OCI-LY3 (cell line): ENCODE measurements at regions not wholly inside any gene's neighbourhood (a gene's known extent, or its start where the extent isn't known, plus 50 kb on each side); places are given as distances from the start of the nearest gene placed in this dataset.

Experiments
- H2AFZ ChIP-seq: fragments of 200-600, 300-600 bp; shearing (Covaris generic); 2 replicates; pipeline ENCODE4 v1.6.0; 2014; ENCODE audit warnings: antibody characterized with exemption, low read depth, low read length
- H3K27ac ChIP-seq: fragments of 200-600, 300-600 bp; sonication (generic); 2 replicates; pipeline ENCODE4 v1.5.1; 2014; ENCODE audit warnings: mild to moderate bottlenecking, low read length, moderate library complexity, mixed read lengths
- H3K27me3 ChIP-seq: fragments of 200-600, 300-600 bp; sonication (generic); 2 replicates; pipeline ENCODE4 v1.6.1; 2014; ENCODE audit warnings: low read depth, low read length, mixed read lengths
- H3K36me3 ChIP-seq: fragments of 200-600, 300-600 bp; sonication (generic); replicated peaks from 2 replicates; pipeline ENCODE3; 2014; ENCODE audit warnings: low read depth, low read length, mixed read lengths
- H3K4me1 ChIP-seq: fragments of 300-600, 200-600 bp; sonication (generic); 2 replicates; pipeline ENCODE4 v1.6.1; 2014; ENCODE audit warnings: low read length, mixed read lengths
- H3K4me2 ChIP-seq: fragments of 200-600, 300-600 bp; sonication (generic); 2 replicates; pipeline ENCODE4 v1.6.1; 2014; ENCODE audit warnings: low read length, mixed read lengths
- H3K4me3 ChIP-seq: fragments of 300-600, 200-600 bp; sonication (generic); 2 replicates; pipeline ENCODE4 v1.5.1; 2014; ENCODE audit warnings: antibody characterized with exemption, mild to moderate bottlenecking, low read length, moderate library complexity
- H3K79me2 ChIP-seq: fragments of 300-600, 200-600 bp; shearing (Covaris generic); 2 replicates; pipeline ENCODE4 v1.6.1; 2014; ENCODE audit warnings: mild to moderate bottlenecking, low read length, mixed read lengths
- H3K9ac ChIP-seq: fragments of 300-600, 200-600 bp; shearing (Covaris generic); 2 replicates; pipeline ENCODE4 v1.6.0; 2014; ENCODE audit warnings: mild to moderate bottlenecking, low read length, moderate library complexity
- H3K9me3 ChIP-seq: fragments of 200-600, 300-600 bp; shearing (Covaris generic); 2 replicates; pipeline ENCODE4 v1.6.1; 2014; ENCODE audit warnings: low read length, mixed read lengths; ENCODE audit not compliant: insufficient read depth
- H4K20me1 ChIP-seq: fragments of 200-600, 300-600 bp; sonication (generic); 2 replicates; pipeline ENCODE4 v1.6.1; 2016; ENCODE audit warnings: low read length, mixed read lengths; ENCODE audit not compliant: insufficient read depth
- CTCF ChIP-seq: fragments of 200-600, 300-600 bp; sonication (generic); IDR thresholded peaks from 2 replicates; pipeline ENCODE4 v1.5.1; 2014; ENCODE audit warnings: antibody characterized with exemption, low read length, low read depth
- EZH2phosphoT487 ChIP-seq: fragments of 200-600 bp; shearing (Covaris generic); IDR thresholded peaks from 2 replicates; pipeline ENCODE4 v1.6.1; 2018; ENCODE audit warnings: antibody characterized with exemption, mixed run types, low read depth

DNA sequence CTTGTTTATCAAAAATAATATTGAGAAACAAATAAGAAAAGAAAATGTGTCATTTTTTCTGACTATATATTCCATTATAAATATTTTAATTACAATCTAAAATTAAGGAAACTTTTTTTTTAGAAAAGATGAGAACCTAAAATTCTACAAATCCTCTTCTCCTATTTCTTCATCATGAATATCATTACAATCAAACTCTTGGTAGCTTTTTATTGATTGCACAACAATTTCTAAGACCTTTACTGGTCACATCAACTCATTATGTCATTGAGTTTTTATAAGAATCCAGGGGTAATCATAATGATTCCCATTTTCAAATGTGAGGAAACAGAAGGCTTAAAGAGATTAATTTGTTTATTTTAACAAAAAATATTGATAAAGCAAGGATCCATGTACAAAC lies 841.0 kb downstream of the FRK start:
- Histone ChIP-seq H3K27me3 (no peaks in the 10 kb centered on the region), H3K36me3 (no peaks in the 10 kb centered on the region), H2AFZ (no peak overlapping the region), H4K20me1 (no peaks in the 10 kb centered on the region), H3K4me1 (no peaks in the 10 kb centered on the region), H3K4me2 (no peak overlapping the region), H3K27ac (no peak overlapping the region), H3K9ac (no peak overlapping the region), H3K4me3 (no peak overlapping the region), H3K79me2 (no peaks in the 10 kb centered on the region), H3K9me3 (no peaks in the 10 kb centered on the region)
- TF ChIP-seq CTCF (no peak), EZH2phosphoT487 (no peak)

DNA sequence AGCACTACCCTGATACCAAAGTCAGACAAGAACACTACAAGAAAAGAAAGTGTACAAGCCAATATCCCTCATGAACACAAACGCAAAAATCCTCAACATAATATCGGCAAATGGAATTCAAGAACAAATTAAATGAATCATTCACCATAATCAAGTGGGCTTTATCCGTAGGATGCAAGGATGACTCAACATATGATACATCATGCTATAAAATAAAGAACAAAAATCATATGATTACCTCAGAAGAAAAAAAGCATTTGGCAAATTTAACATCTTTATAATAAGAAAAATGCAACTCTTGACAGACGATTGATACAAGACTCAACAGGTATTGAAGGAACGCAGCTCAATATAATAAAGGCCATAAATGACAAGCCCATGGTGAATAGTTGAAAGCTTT lies 843.9 kb downstream of the FRK start:
- no peaks in the 10 kb centered on the region for H3K9me3 ChIP-seq
- no peaks in the 10 kb centered on the region for H3K27me3 ChIP-seq

DNA sequence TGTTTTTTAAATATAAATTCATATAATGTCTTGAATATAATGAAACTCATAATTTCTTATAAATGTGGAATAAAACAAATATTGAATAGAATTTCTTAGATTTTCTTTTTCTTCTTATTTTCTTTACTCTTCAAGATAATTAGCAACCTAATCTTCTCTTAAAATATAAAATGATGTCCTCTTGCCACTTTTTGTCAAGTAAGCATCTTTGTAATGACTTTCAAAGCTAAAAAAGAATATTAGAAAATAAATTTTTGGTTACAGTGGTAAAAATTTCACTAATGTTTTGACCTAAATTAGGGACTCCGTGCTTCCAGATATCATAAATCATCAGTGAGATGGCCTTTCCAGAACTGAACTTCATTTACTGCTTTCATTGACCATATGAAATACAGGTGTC lies 846.4 kb downstream of the FRK start:
- Histone ChIP-seq H3K79me2 (no peaks in the 10 kb centered on the region), H3K27me3 (no peaks in the 10 kb centered on the region), H3K36me3 (no peaks in the 10 kb centered on the region), H3K4me3 (no peak overlapping the region), H4K20me1 (no peaks in the 10 kb centered on the region), H3K4me1 (no peaks in the 10 kb centered on the region), H3K27ac (no peak overlapping the region), H3K9ac (no peak overlapping the region), H2AFZ (no peak overlapping the region), H3K9me3 (no peaks in the 10 kb centered on the region), H3K4me2 (no peak overlapping the region)
- no peak for TF ChIP-seq CTCF
- TF ChIP-seq EZH2phosphoT487, result no peak

More for the DNA sequence above, 843.9 kb downstream of the FRK start:
- no peaks in the 10 kb centered on the region for H4K20me1 ChIP-seq
- no peaks in the 10 kb centered on the region for H3K4me1 ChIP-seq
- H2AFZ ChIP-seq, result no peak overlapping the region
- no peak overlapping the region for H3K27ac ChIP-seq
- no peaks in the 10 kb centered on the region for H3K79me2 ChIP-seq
- H3K4me2 ChIP-seq, result no peak overlapping the region
- H3K9ac ChIP-seq, result no peak overlapping the region
- no peaks in the 10 kb centered on the region for H3K36me3 ChIP-seq
- no peak overlapping the region for H3K4me3 ChIP-seq
- no peak for TF ChIP-seq CTCF
- no peak for TF ChIP-seq EZH2phosphoT487

DNA sequence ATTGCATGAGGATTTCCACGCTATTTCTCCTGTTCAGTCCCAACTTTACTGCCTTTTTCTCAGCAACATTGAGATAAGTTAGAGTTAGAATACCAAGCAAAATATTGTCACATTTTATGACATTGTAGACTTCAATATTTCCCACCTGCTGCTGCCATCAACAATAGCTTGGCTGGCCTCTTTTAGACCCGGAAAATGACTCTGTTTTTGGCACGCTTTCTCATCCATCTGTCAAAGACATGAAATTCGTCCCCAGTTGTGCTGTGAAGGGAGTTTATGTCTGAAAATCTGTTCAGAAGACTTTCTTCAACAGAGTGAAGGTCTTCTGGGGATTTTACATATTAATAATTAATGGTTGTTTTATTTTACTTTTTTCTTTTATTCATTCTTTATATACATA lies 857.3 kb downstream of the FRK start:
- H3K27ac ChIP-seq, result no peak overlapping the region
- no peak overlapping the region for H3K4me2 ChIP-seq
- no peak overlapping the region for H2AFZ ChIP-seq
- TF ChIP-seq EZH2phosphoT487, result no peak
- no peak for TF ChIP-seq CTCF
- H3K4me1 ChIP-seq, result no peaks in the 10 kb centered on the region
- no peaks in the 10 kb centered on the region for H3K79me2 ChIP-seq
- no peak overlapping the region for H3K4me3 ChIP-seq
- H3K27me3 ChIP-seq, result no peaks in the 10 kb centered on the region
- H3K36me3 ChIP-seq, result no peaks in the 10 kb centered on the region
- H4K20me1 ChIP-seq, result no peaks in the 10 kb centered on the region
- H3K9me3 ChIP-seq, result no peaks in the 10 kb centered on the region
- no peak overlapping the region for H3K9ac ChIP-seq
